Liver (tissue), 8 donors: ENCODE measurements at regions not wholly inside any gene's neighbourhood (a gene's known extent, or its start where the extent isn't known, plus 50 kb on each side); places are given as distances from the start of the nearest gene placed in this dataset.

ENCODE experiments used
- DNase-seq: peaks from one replicate; pipeline ENCODE4 v3.0.0-alpha.2; 2017; ENCODE audit warnings: low spot score
- H3K27ac ChIP-seq, 2 donors: one replicate each; pipeline ENCODE4 v1.7.0; 2013; ENCODE audit warnings: inconsistent platforms in 2 of 2, low read length in 2 of 2, control low read depth in 1 of 2, low read depth in 1 of 2, mild to moderate bottlenecking in 1 of 2
- H3K27me3 ChIP-seq, 4 donors: one replicate each; pipeline versions ENCODE4 v1.6.1 to v1.7.0; 2013; ENCODE audit warnings: low read length in 3 of 4, inconsistent platforms in 1 of 4, mild to moderate bottlenecking in 1 of 4, moderate library complexity in 1 of 4; ENCODE audit not compliant: control insufficient read depth in 4 of 4, insufficient read depth in 4 of 4
- H3K36me3 ChIP-seq, 4 donors: one replicate each; pipeline versions ENCODE4 v1.6.1 to v1.7.0; 2013; ENCODE audit warnings: low read length in 3 of 4, mild to moderate bottlenecking in 3 of 4, low read depth in 1 of 4, moderate library complexity in 1 of 4; ENCODE audit not compliant: control insufficient read depth in 4 of 4, insufficient read depth in 3 of 4
- H3K4me1 ChIP-seq, 4 donors: one replicate each; pipeline versions ENCODE4 v1.6.1 to v1.7.0; 2013; ENCODE audit warnings: low read length in 3 of 4, mild to moderate bottlenecking in 3 of 4, moderate library complexity in 1 of 4; ENCODE audit not compliant: control insufficient read depth in 4 of 4, insufficient read depth in 4 of 4
- H3K4me3 ChIP-seq, 3 donors: one replicate each; pipeline versions ENCODE4 v1.6.1 to v1.7.0; 2013; ENCODE audit warnings: low read length in 3 of 3, control low read depth in 1 of 3, low read depth in 1 of 3, mild to moderate bottlenecking in 1 of 3
- H3K9ac ChIP-seq, 2 donors: one replicate each; pipeline ENCODE4 v1.7.0; 2013; ENCODE audit warnings: low read length in 2 of 2, mild to moderate bottlenecking in 2 of 2, moderate library complexity in 2 of 2, control low read depth in 1 of 2, low read depth in 1 of 2
- H3K9me3 ChIP-seq, 4 donors: one replicate each; pipeline versions ENCODE4 v1.6.1 to v1.7.0; 2013; ENCODE audit warnings: low read length in 3 of 4; ENCODE audit not compliant: control insufficient read depth in 4 of 4
- EGR1 ChIP-seq, 2 donors: IDR thresholded peaks; 2 replicates each; pipeline ENCODE4 v1.6.1; 2016 to 2018; ENCODE audit warnings: antibody characterized with exemption in 2 of 2, low read depth in 2 of 2
- FOXA1 ChIP-seq: IDR thresholded peaks from 2 replicates; pipeline ENCODE4 v1.6.1; 2016; ENCODE audit warnings: antibody characterized with exemption
- HNF4G ChIP-seq: IDR thresholded peaks from 2 replicates; pipeline ENCODE4 v1.6.1; 2016; ENCODE audit warnings: antibody characterized with exemption
- JUND ChIP-seq, 2 donors: IDR thresholded peaks; 2 replicates each; pipeline ENCODE4 v1.6.1; 2016; ENCODE audit warnings: antibody characterized with exemption in 2 of 2
- NR2F2 ChIP-seq: IDR thresholded peaks from 2 replicates; pipeline ENCODE4 v1.6.1; 2016; ENCODE audit warnings: antibody characterized with exemption
- RAD21 ChIP-seq, 2 donors: IDR thresholded peaks; 2 replicates each; pipeline ENCODE4 v1.6.1; 2016; ENCODE audit warnings: antibody characterized with exemption in 2 of 2, mild to moderate bottlenecking in 2 of 2
- SP1 ChIP-seq: IDR thresholded peaks from 2 replicates; pipeline ENCODE4 v1.6.1; 2018; ENCODE audit warnings: antibody characterized with exemption, mild to moderate bottlenecking
- TAF1 ChIP-seq: conservative IDR thresholded peaks from 2 replicates; pipeline ENCODE4 v1.6.1; 2016; ENCODE audit warnings: antibody characterized with exemption, mild to moderate bottlenecking
- YY1 ChIP-seq: IDR thresholded peaks from 2 replicates; pipeline ENCODE4 v1.6.1; 2016; ENCODE audit warnings: antibody characterized with exemption, mild to moderate bottlenecking
- WGBS: extraction: QIAGEN DNeasy Blood & Tissue Kit; methylation state at CpG from one replicate; pipeline ENCODE4 v1.1.7; 2013; 5-methylcytosine and 5-hydroxymethylcytosine counted together
- TF ChIP-seq, protein P1 (sequence below): IDR thresholded peaks from 2 replicates; pipeline ENCODE4 v1.6.1; 2016; ENCODE audit warnings: antibody characterized with exemption
- TF ChIP-seq, protein P2 (sequence below): fragments of 150-350 bp; IDR thresholded peaks from 2 replicates; pipeline ENCODE4 v1.5.1; 2017; ENCODE audit warnings: improper control_type of control experiment, low read depth, low read length; ENCODE audit not compliant: missing input control
- TF ChIP-seq, protein P3 (sequence below): IDR thresholded peaks from 2 replicates; pipeline ENCODE4 v1.6.1; 2016; ENCODE audit warnings: antibody characterized with exemption
- TF ChIP-seq, protein P4 (sequence below): IDR thresholded peaks from 2 replicates; pipeline ENCODE4 v1.6.1; 2016; ENCODE audit warnings: antibody characterized with exemption
- TF ChIP-seq, protein P5 (sequence below): IDR thresholded peaks from 2 replicates; pipeline ENCODE4 v1.6.1; 2016; ENCODE audit warnings: antibody characterized with exemption, mild to moderate bottlenecking
- donor health status: healthy.
- donor health status: healthy.
- donor health status: healthy.
- donor health status: healthy.
- donor health status: healthy.

DNA sequence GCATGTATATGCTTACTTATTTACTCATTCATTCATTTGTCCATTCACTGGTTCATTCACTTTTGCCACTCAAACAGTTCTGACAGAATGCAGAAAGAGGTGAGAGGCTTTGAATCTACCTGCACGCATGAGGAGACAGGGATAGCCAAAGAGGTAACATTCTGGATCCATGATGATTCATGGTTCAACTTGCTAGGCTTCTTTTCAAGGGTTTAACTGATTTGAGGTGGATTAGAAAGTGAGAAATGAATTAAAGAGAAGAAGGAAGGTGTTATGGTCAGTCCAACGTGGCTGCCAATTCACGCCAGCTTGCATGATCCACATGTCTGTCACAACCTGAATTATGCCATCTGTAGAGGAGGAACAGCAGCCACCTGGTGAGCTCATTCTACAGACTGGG, 260.6 kb downstream of the ARRDC4 start:
- WGBS: 68% methylated on average over 3 of the region's 3 CpGs
- Histone ChIP-seq H3K4me1 (no peaks in the 10 kb centered on the region), H3K9ac (no peak overlapping the region), H3K27me3 (peaks cover 0 to under 1% (median 0%) of the 10 kb centered on the region in 4 donors), H3K27ac (no peak overlapping the region), H3K36me3 (no peaks in the 10 kb centered on the region), H3K9me3 (no peaks in the 10 kb centered on the region), H3K4me3 (no peak overlapping the region)
- TF ChIP-seq YY1 (no peak), EGR1 (IDR thresholded peaks at IDR 0.05; ENCODE audit: low read depth in 2 of 2) (no peak), NR2F2 (no peak), JUND (IDR thresholded peaks at IDR 0.05) (no peak), RAD21 (IDR thresholded peaks at IDR 0.05) (no peak)
- TF ChIP-seq, protein P1, sequence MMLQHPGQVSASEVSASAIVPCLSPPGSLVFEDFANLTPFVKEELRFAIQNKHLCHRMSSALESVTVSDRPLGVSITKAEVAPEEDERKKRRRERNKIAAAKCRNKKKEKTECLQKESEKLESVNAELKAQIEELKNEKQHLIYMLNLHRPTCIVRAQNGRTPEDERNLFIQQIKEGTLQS: no peak
- DNase-seq: no peak

DNA sequence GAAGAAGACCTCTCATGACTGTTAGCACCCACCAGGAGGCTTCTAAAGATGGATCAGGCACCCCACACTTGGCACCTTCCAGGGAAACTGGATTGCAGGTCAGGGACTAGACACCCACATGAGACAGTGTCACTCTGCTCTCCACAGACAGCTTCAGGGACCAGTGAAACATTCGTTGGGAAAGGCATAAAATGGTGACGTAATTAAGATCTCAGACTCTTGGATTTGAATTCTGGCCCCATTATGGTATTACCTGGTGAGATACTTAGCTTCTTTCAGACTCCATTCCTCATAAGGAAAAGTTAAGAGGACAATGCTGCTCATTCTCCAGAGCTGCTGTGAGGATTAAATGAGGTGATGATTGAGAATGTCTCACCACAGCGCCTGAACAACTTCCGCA, 261.1 kb downstream of the ARRDC4 start:
- no peak for DNase-seq
- Histone ChIP-seq H3K9me3 (no peaks in the 10 kb centered on the region), H3K4me1 (no peaks in the 10 kb centered on the region), H3K27ac (no peak overlapping the region), H3K4me3 (no peak overlapping the region), H3K36me3 (no peaks in the 10 kb centered on the region), H3K27me3 (peaks cover 0 to 4% (median 0%) of the 10 kb centered on the region in 4 donors), H3K9ac (no peak overlapping the region)
- WGBS: 68% methylated on average over 4 of the region's 4 CpGs
- no peak for TF ChIP-seq TAF1
- TF ChIP-seq, protein P2, sequence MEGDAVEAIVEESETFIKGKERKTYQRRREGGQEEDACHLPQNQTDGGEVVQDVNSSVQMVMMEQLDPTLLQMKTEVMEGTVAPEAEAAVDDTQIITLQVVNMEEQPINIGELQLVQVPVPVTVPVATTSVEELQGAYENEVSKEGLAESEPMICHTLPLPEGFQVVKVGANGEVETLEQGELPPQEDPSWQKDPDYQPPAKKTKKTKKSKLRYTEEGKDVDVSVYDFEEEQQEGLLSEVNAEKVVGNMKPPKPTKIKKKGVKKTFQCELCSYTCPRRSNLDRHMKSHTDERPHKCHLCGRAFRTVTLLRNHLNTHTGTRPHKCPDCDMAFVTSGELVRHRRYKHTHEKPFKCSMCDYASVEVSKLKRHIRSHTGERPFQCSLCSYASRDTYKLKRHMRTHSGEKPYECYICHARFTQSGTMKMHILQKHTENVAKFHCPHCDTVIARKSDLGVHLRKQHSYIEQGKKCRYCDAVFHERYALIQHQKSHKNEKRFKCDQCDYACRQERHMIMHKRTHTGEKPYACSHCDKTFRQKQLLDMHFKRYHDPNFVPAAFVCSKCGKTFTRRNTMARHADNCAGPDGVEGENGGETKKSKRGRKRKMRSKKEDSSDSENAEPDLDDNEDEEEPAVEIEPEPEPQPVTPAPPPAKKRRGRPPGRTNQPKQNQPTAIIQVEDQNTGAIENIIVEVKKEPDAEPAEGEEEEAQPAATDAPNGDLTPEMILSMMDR: no peak
- TF ChIP-seq, protein P3, sequence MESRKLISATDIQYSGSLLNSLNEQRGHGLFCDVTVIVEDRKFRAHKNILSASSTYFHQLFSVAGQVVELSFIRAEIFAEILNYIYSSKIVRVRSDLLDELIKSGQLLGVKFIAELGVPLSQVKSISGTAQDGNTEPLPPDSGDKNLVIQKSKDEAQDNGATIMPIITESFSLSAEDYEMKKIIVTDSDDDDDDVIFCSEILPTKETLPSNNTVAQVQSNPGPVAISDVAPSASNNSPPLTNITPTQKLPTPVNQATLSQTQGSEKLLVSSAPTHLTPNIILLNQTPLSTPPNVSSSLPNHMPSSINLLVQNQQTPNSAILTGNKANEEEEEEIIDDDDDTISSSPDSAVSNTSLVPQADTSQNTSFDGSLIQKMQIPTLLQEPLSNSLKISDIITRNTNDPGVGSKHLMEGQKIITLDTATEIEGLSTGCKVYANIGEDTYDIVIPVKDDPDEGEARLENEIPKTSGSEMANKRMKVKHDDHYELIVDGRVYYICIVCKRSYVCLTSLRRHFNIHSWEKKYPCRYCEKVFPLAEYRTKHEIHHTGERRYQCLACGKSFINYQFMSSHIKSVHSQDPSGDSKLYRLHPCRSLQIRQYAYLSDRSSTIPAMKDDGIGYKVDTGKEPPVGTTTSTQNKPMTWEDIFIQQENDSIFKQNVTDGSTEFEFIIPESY: no peak

DNA sequence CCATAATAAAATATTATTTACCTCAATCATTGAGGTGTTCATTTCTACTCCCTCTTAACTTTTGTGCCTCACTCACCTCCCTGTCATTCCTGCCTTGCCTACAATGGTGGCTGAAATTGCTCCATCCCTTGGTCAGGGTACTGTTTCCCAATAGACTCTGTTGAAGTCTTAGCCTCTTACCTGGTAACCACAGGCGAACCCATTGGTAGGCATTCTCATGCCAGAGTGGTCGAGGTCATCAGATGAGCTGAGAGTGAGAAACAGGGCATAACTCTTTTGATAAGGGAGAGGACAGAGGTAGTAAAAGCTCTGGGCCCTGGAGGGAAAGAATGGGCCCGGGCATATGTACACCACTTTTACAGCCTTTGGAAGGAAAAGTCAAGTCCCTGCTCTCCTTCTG, 265.6 kb downstream of the ARRDC4 start:
- H3K4me3 ChIP-seq: no peak overlapping the region
- WGBS: 76% methylated on average over 3 of the region's 3 CpGs

More for the DNA sequence above, 265.6 kb downstream of the ARRDC4 start:
- TF ChIP-seq, protein P4, sequence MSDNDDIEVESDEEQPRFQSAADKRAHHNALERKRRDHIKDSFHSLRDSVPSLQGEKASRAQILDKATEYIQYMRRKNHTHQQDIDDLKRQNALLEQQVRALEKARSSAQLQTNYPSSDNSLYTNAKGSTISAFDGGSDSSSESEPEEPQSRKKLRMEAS: no peak
- TF ChIP-seq FOXA1 (no peak), RAD21 (IDR thresholded peaks at IDR 0.05) (no peak), EGR1 (IDR thresholded peaks at IDR 0.05; ENCODE audit: low read depth in 2 of 2) (no peak), HNF4G (no peak), SP1 (no peak), TAF1 (no peak)
- TF ChIP-seq, protein P5, sequence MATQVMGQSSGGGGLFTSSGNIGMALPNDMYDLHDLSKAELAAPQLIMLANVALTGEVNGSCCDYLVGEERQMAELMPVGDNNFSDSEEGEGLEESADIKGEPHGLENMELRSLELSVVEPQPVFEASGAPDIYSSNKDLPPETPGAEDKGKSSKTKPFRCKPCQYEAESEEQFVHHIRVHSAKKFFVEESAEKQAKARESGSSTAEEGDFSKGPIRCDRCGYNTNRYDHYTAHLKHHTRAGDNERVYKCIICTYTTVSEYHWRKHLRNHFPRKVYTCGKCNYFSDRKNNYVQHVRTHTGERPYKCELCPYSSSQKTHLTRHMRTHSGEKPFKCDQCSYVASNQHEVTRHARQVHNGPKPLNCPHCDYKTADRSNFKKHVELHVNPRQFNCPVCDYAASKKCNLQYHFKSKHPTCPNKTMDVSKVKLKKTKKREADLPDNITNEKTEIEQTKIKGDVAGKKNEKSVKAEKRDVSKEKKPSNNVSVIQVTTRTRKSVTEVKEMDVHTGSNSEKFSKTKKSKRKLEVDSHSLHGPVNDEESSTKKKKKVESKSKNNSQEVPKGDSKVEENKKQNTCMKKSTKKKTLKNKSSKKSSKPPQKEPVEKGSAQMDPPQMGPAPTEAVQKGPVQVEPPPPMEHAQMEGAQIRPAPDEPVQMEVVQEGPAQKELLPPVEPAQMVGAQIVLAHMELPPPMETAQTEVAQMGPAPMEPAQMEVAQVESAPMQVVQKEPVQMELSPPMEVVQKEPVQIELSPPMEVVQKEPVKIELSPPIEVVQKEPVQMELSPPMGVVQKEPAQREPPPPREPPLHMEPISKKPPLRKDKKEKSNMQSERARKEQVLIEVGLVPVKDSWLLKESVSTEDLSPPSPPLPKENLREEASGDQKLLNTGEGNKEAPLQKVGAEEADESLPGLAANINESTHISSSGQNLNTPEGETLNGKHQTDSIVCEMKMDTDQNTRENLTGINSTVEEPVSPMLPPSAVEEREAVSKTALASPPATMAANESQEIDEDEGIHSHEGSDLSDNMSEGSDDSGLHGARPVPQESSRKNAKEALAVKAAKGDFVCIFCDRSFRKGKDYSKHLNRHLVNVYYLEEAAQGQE: no peak
- TF ChIP-seq, protein P2: no peak
- Histone ChIP-seq H3K9ac (no peak overlapping the region), H3K36me3 (no peaks in the 10 kb centered on the region), H3K27me3 (peaks cover 0 to 4% (median 1%) of the 10 kb centered on the region in 4 donors), H3K27ac (no peak overlapping the region), H3K4me1 (no peaks in the 10 kb centered on the region), H3K9me3 (no peaks in the 10 kb centered on the region)
- DNase-seq: no peak
